HFFc6 (cell line): ENCODE measurements at regions not wholly inside any gene's neighbourhood (a gene's known extent, or its start where the extent isn't known, plus 50 kb on each side); places are given as distances from the start of the nearest gene placed in this dataset.

Experiments
- DNase-seq: peaks from one replicate; pipeline ENCODE4 v3.0.0-alpha.2; 2018
- H3K27ac Mint-ChIP-seq: 2 replicates; pipeline ENCODE4 v1.8.0; 2020; ENCODE audit warnings: mild to moderate bottlenecking, mixed read lengths
- H3K27me3 Mint-ChIP-seq: 2 replicates; pipeline ENCODE4 v1.8.0; 2021; ENCODE audit warnings: mild to moderate bottlenecking, moderate library complexity, mixed read lengths; ENCODE audit not compliant: insufficient read depth
- H3K36me3 Mint-ChIP-seq: 2 replicates; pipeline ENCODE4 v1.8.0; 2021; ENCODE audit warnings: low read depth, mixed read lengths
- H3K4me1 Mint-ChIP-seq: 2 replicates; pipeline ENCODE4 v1.8.0; 2020; ENCODE audit warnings: low read depth, mixed read lengths
- H3K4me3 Mint-ChIP-seq: 2 replicates; pipeline ENCODE4 v1.8.0; 2020; ENCODE audit warnings: mild to moderate bottlenecking, moderate library complexity, mixed read lengths
- H3K9me3 Mint-ChIP-seq: 2 replicates; pipeline ENCODE4 v1.8.0; 2020; ENCODE audit warnings: mild to moderate bottlenecking, mixed read lengths
- CTCF ChIP-seq: fragments of 200-600 bp; sonication (generic); IDR thresholded peaks from 2 replicates; pipeline ENCODE4 v1.5.0; 2021; ENCODE audit warnings: antibody characterized with exemption, mild to moderate bottlenecking

DNA sequence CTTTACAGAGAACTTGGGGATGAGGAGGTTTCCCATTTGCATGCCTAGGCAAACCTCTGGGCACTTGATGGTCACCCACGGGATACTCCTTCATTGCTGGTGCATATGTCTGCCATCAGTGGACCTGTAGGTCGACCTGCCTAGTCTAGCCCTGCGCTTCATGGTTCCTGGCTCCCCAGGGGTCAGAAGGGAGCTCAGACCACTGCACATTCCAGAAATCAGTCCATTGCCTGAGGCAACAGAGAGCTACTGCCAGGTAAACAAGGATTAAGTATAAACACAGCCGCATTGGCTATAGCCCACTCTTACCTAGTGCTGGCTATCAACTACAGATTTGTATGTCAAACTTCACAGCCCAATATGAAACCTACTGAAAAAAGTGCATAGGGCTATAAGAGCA lies 476.4 kb downstream of the SOX5 start:
- Mint-ChIP-seq H3K36me3 (no peaks in the 10 kb centered on the region), H3K27ac (no peak overlapping the region), H3K27me3 (no peaks in the 10 kb centered on the region), H3K9me3 (peaks cover 67% of the 10 kb centered on the region), H3K4me1 (no peaks in the 10 kb centered on the region), H3K4me3 (no peak overlapping the region)
- no peak for TF ChIP-seq CTCF
- no peak for DNase-seq

GRCh38 chr12:23474438-23474976 lies 475.0 kb downstream of the SOX5 start:
- no peak overlapping the region for H3K27ac Mint-ChIP-seq
- TF ChIP-seq CTCF, result no peak
- no peaks in the 10 kb centered on the region for H3K4me1 Mint-ChIP-seq
- H3K36me3 Mint-ChIP-seq, result no peaks in the 10 kb centered on the region
- peaks cover 59% of the 10 kb centered on the region for H3K9me3 Mint-ChIP-seq
- H3K4me3 Mint-ChIP-seq, result no peak overlapping the region
- H3K27me3 Mint-ChIP-seq, result no peaks in the 10 kb centered on the region
- DNase-seq, result no peak
